ENCODE measurements at regions not wholly inside any gene's neighbourhood (a gene's known extent, or its start where the extent isn't known, plus 50 kb on each side); places are given as distances from the start of the nearest gene placed in this dataset.
"Not testable (repeated sequence)": the region's sequence is repeated elsewhere in the genome, so short reads cannot be mapped to it uniquely, and the experiment has no call there.

- no peak for DNase-seq (ENCODE audit: low spot score)
Observed at GRCh38 chr13:58500938-58501337, 869.4 kb downstream of the PCDH17 start.

- DNase-seq (ENCODE audit: low spot score) = not testable (repeated sequence)
Observed at GRCh38 chr13:58504202-58504700, 872.7 kb downstream of the PCDH17 start.

GRCh38 chr13:58505262-58505920 is 873.8 kb downstream of the PCDH17 start:
- DNase-seq (ENCODE audit: low spot score) = not testable (repeated sequence)

- no peak for DNase-seq (ENCODE audit: low spot score)
Observed at GRCh38 chr13:58528351-58528750, 896.8 kb downstream of the PCDH17 start.

- DNase-seq (ENCODE audit: low spot score) = no peak
Observed at GRCh38 chr13:58531614-58532013, 900.1 kb downstream of the PCDH17 start.

- no peak for DNase-seq (ENCODE audit: low spot score)
Observed at GRCh38 chr13:58542530-58542929, 911.0 kb downstream of the PCDH17 start.

- no peak for DNase-seq (ENCODE audit: low spot score)
Observed at GRCh38 chr13:58547419-58547818, 915.9 kb downstream of the PCDH17 start.

- DNase-seq (ENCODE audit: low spot score) = peak; percentile 4
Observed at GRCh38 chr13:58566176-58566575, 934.6 kb downstream of the PCDH17 start.

- DNase-seq (ENCODE audit: low spot score) = no peak
Observed at GRCh38 chr13:58573743-58574142, 942.2 kb downstream of the PCDH17 start.

GRCh38 chr13:58574791-58575190 is 943.2 kb downstream of the PCDH17 start:
- no peak for DNase-seq (ENCODE audit: low spot score)

- no peak for DNase-seq (ENCODE audit: low spot score)
Observed at GRCh38 chr13:58579468-58579867, 947.9 kb downstream of the PCDH17 start.

GRCh38 chr13:58583966-58584365 is 952.4 kb downstream of the PCDH17 start:
- DNase-seq (ENCODE audit: low spot score) = no peak

- DNase-seq (ENCODE audit: low spot score) = no peak
Observed at GRCh38 chr13:58584610-58585009, 953.1 kb downstream of the PCDH17 start.

- DNase-seq (ENCODE audit: low spot score) = no peak
Observed at GRCh38 chr13:58587183-58587582, 955.6 kb downstream of the PCDH17 start.

- DNase-seq (ENCODE audit: low spot score) = no peak
Observed at GRCh38 chr13:58592052-58592451, 960.5 kb downstream of the PCDH17 start.

GRCh38 chr13:58592786-58593185 is 961.2 kb downstream of the PCDH17 start:
- DNase-seq (ENCODE audit: low spot score) = no peak

GRCh38 chr13:58594747-58595600 is 963.4 kb downstream of the PCDH17 start:
- DNase-seq (ENCODE audit: low spot score) = no peak

- no peak for DNase-seq (ENCODE audit: low spot score)
Observed at GRCh38 chr13:58597552-58597951, 966.0 kb downstream of the PCDH17 start.

GRCh38 chr13:58598241-58598640 is 966.7 kb downstream of the PCDH17 start:
- DNase-seq (ENCODE audit: low spot score) = no peak

- no peak for DNase-seq (ENCODE audit: low spot score)
Observed at GRCh38 chr13:58611117-58611516, 979.6 kb downstream of the PCDH17 start.

- DNase-seq (ENCODE audit: low spot score) = no peak
Observed at GRCh38 chr13:58617880-58618665, 986.5 kb downstream of the PCDH17 start.

- DNase-seq (ENCODE audit: low spot score) = no peak
Observed at GRCh38 chr13:58619396-58620113, 988.0 kb downstream of the PCDH17 start.

Measured in kidney capillary endothelial cell (primary cell).